Rectal smooth muscle tissue (tissue), 1 donor: ENCODE measurements at regions not wholly inside any gene's neighbourhood (a gene's known extent, or its start where the extent isn't known, plus 50 kb on each side); places are given as distances from the start of the nearest gene placed in this dataset.

ENCODE experiments used
- H3K27ac ChIP-seq: one replicate; pipeline ENCODE4 v1.7.0; 2013; ENCODE audit warnings: low read depth, low read length, inconsistent platforms
- H3K27me3 ChIP-seq: one replicate; pipeline ENCODE4 v1.7.0; 2013; ENCODE audit warnings: low read length; ENCODE audit not compliant: control insufficient read depth, insufficient read depth
- H3K36me3 ChIP-seq: one replicate; pipeline ENCODE4 v1.7.0; 2013; ENCODE audit warnings: low read length; ENCODE audit not compliant: control insufficient read depth, insufficient read depth
- H3K4me1 ChIP-seq: one replicate; pipeline ENCODE4 v1.7.0; 2013; ENCODE audit warnings: low read length; ENCODE audit not compliant: control insufficient read depth, insufficient read depth
- H3K4me3 ChIP-seq: one replicate; pipeline ENCODE4 v1.7.0; 2013; ENCODE audit warnings: low read length
- H3K9ac ChIP-seq: one replicate; pipeline ENCODE4 v1.7.0; 2013; ENCODE audit warnings: low read length

DNA sequence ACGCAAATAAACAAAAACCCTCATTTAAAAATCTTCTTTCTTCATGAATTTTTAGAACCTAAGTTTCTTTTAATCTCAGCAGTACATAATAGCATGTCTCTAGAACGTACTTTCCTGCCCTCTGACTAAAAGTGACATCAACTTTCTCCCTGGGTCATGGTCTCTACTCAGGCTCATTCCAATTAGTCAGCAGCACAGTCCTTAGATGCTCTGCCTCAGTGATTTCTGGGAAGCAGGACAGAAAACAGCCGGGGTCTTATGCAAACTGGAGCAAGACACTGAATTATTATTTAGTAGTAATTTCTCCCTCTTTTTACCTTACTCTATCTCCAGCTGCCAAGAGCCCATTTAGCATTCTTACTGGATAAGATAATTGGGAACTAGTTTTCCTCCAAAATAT lies 365.2 kb downstream of the TUSC7 start:
- Histone ChIP-seq H3K27me3 (no peaks in the 10 kb centered on the region), H3K36me3 (no peaks in the 10 kb centered on the region), H3K4me1 (no peaks in the 10 kb centered on the region), H3K27ac (no peak overlapping the region), H3K4me3 (no peak overlapping the region), H3K9ac (no peak overlapping the region)

GRCh38 chr3:117079997-117080396 lies 370.4 kb downstream of the TUSC7 start:
- Histone ChIP-seq H3K4me1 (no peaks in the 10 kb centered on the region), H3K9ac (no peak overlapping the region), H3K36me3 (no peaks in the 10 kb centered on the region), H3K27me3 (no peaks in the 10 kb centered on the region), H3K4me3 (no peak overlapping the region), H3K27ac (no peak overlapping the region)

DNA sequence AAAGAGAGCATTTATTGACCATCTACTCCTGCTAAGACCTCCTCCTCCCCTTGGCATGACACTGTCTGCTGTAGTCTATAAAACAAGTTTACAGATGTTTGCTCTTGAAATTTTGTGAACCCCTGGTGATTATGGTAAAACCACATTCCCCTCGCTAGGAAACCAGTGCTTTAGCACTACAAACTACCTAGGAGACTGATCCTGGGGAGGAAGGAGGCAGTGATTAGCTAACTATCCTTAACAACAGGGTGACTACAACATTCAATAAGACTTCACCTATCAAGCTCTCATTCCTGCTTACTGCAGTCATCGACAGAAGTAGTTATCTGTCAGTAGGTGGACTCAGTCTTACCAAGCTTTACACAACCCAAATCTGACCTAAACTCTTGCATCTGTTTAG lies 371.3 kb downstream of the TUSC7 start:
- H3K27me3 ChIP-seq, result no peaks in the 10 kb centered on the region
- H3K4me3 ChIP-seq, result no peak overlapping the region
- no peak overlapping the region for H3K9ac ChIP-seq
- H3K27ac ChIP-seq, result no peak overlapping the region
- H3K4me1 ChIP-seq, result no peaks in the 10 kb centered on the region
- H3K36me3 ChIP-seq, result no peaks in the 10 kb centered on the region

GRCh38 chr3:117084277-117084676 lies 374.7 kb downstream of the TUSC7 start:
- H3K27ac ChIP-seq, result no peak overlapping the region
- no peaks in the 10 kb centered on the region for H3K4me1 ChIP-seq
- no peak overlapping the region for H3K9ac ChIP-seq
- H3K36me3 ChIP-seq, result no peaks in the 10 kb centered on the region
- no peak overlapping the region for H3K4me3 ChIP-seq
- no peaks in the 10 kb centered on the region for H3K27me3 ChIP-seq

DNA sequence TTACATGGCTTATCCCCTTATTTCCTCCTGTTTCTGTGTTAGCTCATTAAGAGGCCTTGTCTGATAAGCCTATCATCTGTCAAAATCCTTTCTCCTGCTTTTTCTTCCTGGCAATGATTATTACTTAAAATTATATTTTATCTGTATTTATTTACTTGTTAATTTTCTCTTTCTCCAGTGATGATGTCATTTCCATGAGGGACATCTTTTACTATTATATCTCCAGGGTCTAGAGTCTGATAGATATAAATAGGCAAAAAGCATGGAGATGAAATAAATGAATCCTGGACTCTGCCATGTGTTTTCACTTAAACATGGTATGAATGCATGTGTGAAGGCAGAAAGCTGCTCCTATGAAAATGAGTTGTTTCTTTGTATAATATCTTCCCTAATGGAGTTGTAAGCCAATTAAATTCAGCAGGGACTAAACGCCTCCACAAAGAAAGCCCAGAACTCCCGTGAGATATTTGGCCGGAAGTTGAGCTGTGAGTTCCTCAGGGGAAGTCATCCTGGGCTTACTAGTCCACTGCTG lies 375.2 kb downstream of the TUSC7 start:
- Histone ChIP-seq H3K27me3 (no peaks in the 10 kb centered on the region), H3K4me1 (no peaks in the 10 kb centered on the region), H3K4me3 (no peak overlapping the region), H3K36me3 (no peaks in the 10 kb centered on the region), H3K9ac (no peak overlapping the region), H3K27ac (no peak overlapping the region)

DNA sequence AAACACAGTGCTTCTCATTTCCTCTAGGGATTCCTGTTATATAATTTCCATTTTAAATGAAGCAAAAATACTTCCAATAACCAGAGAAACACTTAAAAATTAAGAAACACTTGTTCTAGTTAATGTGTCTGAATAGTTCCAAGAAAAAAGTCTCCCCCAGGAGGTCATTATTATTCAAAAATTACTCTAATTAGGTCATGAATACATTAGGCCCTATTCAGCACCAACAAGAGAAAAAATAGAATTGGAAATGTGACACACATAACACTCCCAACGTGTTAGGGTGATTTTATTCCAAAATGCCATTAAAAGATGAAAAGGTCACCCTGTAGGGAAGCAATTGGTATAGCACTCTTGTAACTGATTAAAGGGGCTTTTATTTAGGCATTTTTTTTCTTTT lies 382.1 kb downstream of the TUSC7 start:
- H3K4me3 ChIP-seq, result no peak overlapping the region
- H3K9ac ChIP-seq, result no peak overlapping the region
- H3K4me1 ChIP-seq, result no peaks in the 10 kb centered on the region
- H3K27ac ChIP-seq, result no peak overlapping the region
- no peaks in the 10 kb centered on the region for H3K27me3 ChIP-seq
- H3K36me3 ChIP-seq, result no peaks in the 10 kb centered on the region

DNA sequence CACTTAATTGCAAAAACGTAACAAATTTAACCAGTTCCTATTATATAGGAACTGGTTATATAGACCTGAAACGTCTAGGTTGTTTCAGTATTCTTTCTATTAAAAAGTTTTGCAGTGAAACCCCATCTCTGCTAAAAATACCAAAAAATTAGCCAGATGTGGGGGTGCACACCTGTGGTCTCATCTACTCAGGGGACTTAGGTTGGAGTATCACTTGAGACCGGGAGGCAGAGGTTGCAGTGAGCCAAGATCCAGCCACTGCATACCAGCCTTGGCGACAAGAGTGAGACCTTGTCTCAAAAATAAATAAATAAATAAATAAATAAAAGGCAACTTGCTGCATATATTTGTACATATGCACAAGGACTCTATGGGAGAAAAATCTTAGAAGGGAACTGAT lies 387.0 kb downstream of the TUSC7 start:
- no peak overlapping the region for H3K27ac ChIP-seq
- no peak overlapping the region for H3K4me3 ChIP-seq
- H3K4me1 ChIP-seq, result no peaks in the 10 kb centered on the region
- H3K36me3 ChIP-seq, result no peaks in the 10 kb centered on the region
- no peak overlapping the region for H3K9ac ChIP-seq
- H3K27me3 ChIP-seq, result no peaks in the 10 kb centered on the region

- Histone ChIP-seq H3K27me3 (no peaks in the 10 kb centered on the region), H3K9ac (no peak overlapping the region), H3K4me3 (no peak overlapping the region), H3K4me1 (no peaks in the 10 kb centered on the region), H3K27ac (no peak overlapping the region), H3K36me3 (no peaks in the 10 kb centered on the region)
These were observed 387.8 kb downstream of the TUSC7 start for GRCh38 chr3:117097351-117097750.

DNA sequence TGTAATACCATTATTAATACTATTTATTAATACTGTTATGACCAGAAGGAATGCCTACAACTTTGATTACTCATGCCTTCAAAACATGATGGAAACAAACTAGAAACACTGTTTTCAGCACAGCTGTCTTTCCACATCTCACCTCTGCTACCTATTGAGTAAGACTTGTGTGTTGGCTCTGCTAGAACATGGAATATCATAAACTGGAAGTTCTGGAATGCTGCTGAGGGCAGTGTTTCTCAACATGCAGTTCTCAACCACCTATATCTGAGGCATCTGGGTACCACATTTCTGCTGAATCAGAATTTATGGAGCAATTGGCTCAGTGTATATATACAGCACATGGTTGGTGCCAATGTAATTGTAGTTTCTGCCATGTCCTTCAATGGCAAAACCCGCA lies 392.1 kb downstream of the TUSC7 start:
- Histone ChIP-seq H3K27me3 (no peaks in the 10 kb centered on the region), H3K36me3 (no peaks in the 10 kb centered on the region), H3K9ac (no peak overlapping the region), H3K4me1 (no peaks in the 10 kb centered on the region), H3K4me3 (no peak overlapping the region), H3K27ac (no peak overlapping the region)

DNA sequence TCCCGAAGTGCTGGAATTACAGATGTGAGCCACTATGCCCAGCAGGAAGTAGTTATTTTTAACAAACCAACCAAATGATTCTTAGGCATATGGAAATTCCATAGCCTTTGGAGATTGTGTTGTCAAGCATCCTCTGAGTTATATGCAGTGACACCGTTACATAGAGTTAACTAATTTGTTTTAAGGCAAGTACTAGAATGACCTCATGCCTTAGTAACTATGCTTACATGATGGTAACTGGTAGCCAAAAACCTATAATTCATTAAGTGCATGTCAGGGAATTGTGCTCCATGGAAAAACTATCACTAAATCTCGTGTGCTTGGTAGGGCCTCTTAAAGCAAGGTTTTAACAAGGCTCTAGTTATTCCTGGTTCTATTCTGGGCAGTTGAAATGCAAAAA lies 392.8 kb downstream of the TUSC7 start:
- H3K4me1 ChIP-seq, result no peaks in the 10 kb centered on the region
- H3K27ac ChIP-seq, result no peak overlapping the region
- H3K36me3 ChIP-seq, result no peaks in the 10 kb centered on the region
- H3K9ac ChIP-seq, result no peak overlapping the region
- H3K4me3 ChIP-seq, result no peak overlapping the region
- no peaks in the 10 kb centered on the region for H3K27me3 ChIP-seq

- no peak overlapping the region for H3K4me3 ChIP-seq
- no peaks in the 10 kb centered on the region for H3K27me3 ChIP-seq
- H3K27ac ChIP-seq, result no peak overlapping the region
- no peaks in the 10 kb centered on the region for H3K4me1 ChIP-seq
- H3K36me3 ChIP-seq, result no peaks in the 10 kb centered on the region
- no peak overlapping the region for H3K9ac ChIP-seq
These were observed 394.1 kb downstream of the TUSC7 start for GRCh38 chr3:117103675-117104074.

DNA sequence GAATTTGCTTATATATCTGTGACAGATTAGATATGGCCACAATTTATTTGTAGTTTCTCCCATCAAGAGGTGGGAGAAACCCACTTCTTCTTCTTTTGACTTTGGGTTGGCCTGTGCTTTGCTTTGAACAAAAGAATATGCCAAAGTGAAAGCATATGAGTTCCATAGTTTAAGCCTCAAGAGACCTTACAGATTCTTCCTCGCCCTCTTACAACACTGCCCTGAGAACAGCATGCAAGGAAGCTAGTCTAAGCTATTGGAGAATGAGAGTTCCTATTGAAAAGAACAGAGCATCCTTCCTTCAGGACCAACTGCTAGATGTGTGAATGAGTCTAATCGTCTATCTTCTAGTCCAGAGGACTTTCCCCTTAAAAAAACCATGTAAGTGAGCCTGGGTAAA lies 394.8 kb downstream of the TUSC7 start:
- Histone ChIP-seq H3K4me3 (no peak overlapping the region), H3K4me1 (no peaks in the 10 kb centered on the region), H3K27ac (no peak overlapping the region), H3K9ac (no peak overlapping the region), H3K36me3 (no peaks in the 10 kb centered on the region), H3K27me3 (no peaks in the 10 kb centered on the region)

- no peaks in the 10 kb centered on the region for H3K4me1 ChIP-seq
- no peaks in the 10 kb centered on the region for H3K36me3 ChIP-seq
- H3K4me3 ChIP-seq, result no peak overlapping the region
- H3K9ac ChIP-seq, result no peak overlapping the region
- H3K27me3 ChIP-seq, result no peaks in the 10 kb centered on the region
- no peak overlapping the region for H3K27ac ChIP-seq
These were observed 395.2 kb downstream of the TUSC7 start for GRCh38 chr3:117104792-117105191.
